ENCODE measurements at regions not wholly inside any gene's neighbourhood (a gene's known extent, or its start where the extent isn't known, plus 50 kb on each side); places are given as distances from the start of the nearest gene placed in this dataset.

DNA sequence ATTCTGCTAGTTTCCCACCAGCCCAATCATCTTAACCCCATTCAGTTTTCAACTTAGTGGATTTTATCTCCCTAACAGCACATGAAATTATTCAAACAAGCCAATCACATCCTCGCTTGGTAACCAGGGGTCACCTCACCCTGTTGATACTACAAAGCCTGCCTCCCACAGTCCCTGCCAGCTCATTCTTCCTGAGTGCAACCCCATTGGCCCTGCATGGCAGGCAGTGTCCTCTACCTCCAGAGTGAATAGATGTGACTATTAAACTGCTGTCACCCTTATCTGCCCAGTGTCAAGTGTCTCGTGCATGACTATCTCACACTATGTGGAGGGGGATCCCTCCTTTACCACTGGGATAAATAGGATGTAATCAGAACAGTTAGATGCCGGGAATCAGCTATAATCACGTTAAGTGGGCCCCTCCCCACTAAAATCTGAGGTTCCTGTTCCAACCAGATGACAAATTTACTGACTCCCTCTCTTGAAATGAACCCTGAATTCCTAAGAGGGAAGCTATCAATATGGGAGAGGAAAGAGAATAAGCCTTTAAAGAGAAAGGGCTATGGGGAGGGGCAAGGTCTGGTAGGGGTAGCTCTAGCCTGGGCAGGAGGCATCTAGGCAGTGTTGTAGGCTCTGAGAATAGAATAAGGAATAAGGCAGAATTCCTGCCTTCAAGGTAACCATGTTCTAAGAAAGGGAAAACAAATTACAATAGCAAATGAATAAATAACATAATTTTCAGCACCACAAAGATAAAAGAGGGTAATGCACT, 155.9 kb downstream of the SLC30A10 start:
- H3K4me1 Mint-ChIP-seq: no peaks in the 10 kb centered on the region
- no peak overlapping the region for H3K27ac Mint-ChIP-seq
- no peaks in the 10 kb centered on the region for H3K36me3 Mint-ChIP-seq
- H3K27me3 Mint-ChIP-seq: no peaks in the 10 kb centered on the region
- H3K9me3 Mint-ChIP-seq: peaks cover 6% of the 10 kb centered on the region
- no peak overlapping the region for H3K4me3 Mint-ChIP-seq
- DNase-seq: no peak
- CTCF ChIA-PET: no interaction called here

- CTCF ChIA-PET: no interaction called here
- Mint-ChIP-seq H3K9me3 (peaks cover 6% of the 10 kb centered on the region), H3K4me3 (no peak overlapping the region), H3K27me3 (no peaks in the 10 kb centered on the region), H3K27ac (no peak overlapping the region), H3K36me3 (no peaks in the 10 kb centered on the region), H3K4me1 (no peaks in the 10 kb centered on the region)
- DNase-seq: no peak
Measured at GRCh38 chr1:219771080-219771479, 157.3 kb downstream of the SLC30A10 start.

DNA sequence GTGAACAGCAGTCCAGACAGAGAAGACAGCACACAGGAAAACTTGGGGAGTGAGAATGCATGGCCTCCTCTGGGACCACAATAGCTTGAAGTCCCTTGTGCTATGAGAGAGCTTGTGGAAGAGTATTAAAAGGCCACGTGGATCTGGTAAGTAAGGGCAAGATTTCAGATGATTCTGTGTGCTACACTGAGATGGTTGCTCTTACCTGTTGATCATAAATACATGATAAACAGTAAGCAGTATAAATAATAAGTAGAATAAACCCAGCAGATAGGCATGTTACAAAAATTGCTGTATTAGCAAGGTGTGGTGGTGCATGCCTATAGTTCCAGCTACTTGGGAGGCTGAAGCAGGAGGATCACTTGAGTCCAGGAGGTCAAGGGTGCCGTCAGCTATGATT, 150.4 kb upstream of the ZC3H11B start:
- Mint-ChIP-seq H3K27ac (no peak overlapping the region), H3K9me3 (peaks cover 2% of the 10 kb centered on the region), H3K4me1 (no peaks in the 10 kb centered on the region), H3K4me3 (no peak overlapping the region), H3K27me3 (no peaks in the 10 kb centered on the region), H3K36me3 (no peaks in the 10 kb centered on the region)
- CTCF ChIA-PET: no interaction called here
- no peak for DNase-seq

DNA sequence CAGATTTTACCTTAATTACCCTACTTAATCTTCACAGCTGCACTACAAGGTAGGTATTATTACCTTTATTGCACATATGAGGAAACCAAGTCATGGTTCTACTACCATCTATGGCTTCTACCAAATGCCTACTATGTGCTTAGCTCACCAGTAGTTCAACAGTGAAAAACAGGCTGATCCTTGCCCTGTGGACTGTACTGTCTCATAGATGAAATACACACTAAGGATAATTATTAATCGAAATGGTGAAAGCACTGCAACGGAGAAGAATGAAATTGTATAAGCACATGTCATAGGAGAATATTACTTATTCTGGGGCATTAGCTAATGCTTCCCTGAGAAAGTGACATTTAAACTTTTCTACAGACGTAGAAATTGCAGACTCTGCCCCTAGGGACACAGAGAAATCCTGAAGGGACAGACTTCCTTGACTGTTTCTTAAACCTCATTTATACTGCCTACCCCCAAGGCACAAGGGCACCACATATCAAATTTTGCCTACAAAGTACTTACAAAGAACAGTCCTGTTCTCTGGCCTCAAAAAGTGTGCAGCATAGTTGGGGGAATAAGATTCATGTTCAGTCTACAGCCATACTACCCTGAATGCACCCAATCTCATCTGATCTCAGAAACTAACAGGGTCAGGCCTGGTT, 148.4 kb upstream of the ZC3H11B start:
- H3K36me3 Mint-ChIP-seq: no peaks in the 10 kb centered on the region
- H3K4me1 Mint-ChIP-seq: no peaks in the 10 kb centered on the region
- CTCF ChIA-PET: no interaction called here
- H3K4me3 Mint-ChIP-seq: no peak overlapping the region
- peaks cover 2% of the 10 kb centered on the region for H3K9me3 Mint-ChIP-seq
- H3K27ac Mint-ChIP-seq: no peak overlapping the region
- DNase-seq: no peak
- H3K27me3 Mint-ChIP-seq: no peaks in the 10 kb centered on the region

DNA sequence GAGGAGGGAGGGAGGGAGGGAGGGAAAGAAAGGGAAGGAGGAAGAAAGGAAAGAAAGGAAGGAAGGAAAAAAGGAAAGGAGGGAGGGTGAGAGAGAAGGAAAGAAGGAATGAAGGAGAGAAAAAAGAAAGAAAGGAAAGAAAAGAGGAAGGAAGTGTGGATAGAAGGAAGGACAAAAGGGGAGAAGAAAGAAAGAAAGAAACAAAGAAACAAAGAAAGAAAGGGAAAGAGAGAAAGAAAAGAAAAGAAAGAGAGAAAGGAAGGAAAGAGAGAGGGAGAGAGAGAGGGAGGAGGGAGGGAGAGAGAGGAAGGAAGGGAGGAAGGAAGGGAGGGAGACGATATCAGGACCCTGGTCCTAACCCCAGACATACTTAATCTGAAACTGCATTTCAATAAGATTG, 146.2 kb upstream of the ZC3H11B start:
- Mint-ChIP-seq H3K27ac (no peak overlapping the region), H3K4me3 (no peak overlapping the region)

GRCh38 chr1:219757890-219758289, 145.0 kb upstream of the ZC3H11B start:
- CTCF ChIA-PET: no interaction called here
- Mint-ChIP-seq H3K4me1 (no peaks in the 10 kb centered on the region), H3K27me3 (no peaks in the 10 kb centered on the region), H3K4me3 (no peak overlapping the region), H3K27ac (no peak overlapping the region), H3K36me3 (no peaks in the 10 kb centered on the region), H3K9me3 (no peaks in the 10 kb centered on the region)
- no peak for DNase-seq

More for the DNA sequence above, 146.2 kb upstream of the ZC3H11B start:
- no peaks in the 10 kb centered on the region for H3K27me3 Mint-ChIP-seq
- CTCF ChIA-PET: no interaction called here
- DNase-seq: no peak
- H3K4me1 Mint-ChIP-seq: no peaks in the 10 kb centered on the region
- peaks cover 2% of the 10 kb centered on the region for H3K9me3 Mint-ChIP-seq
- H3K36me3 Mint-ChIP-seq: no peaks in the 10 kb centered on the region

- Mint-ChIP-seq H3K4me1 (no peaks in the 10 kb centered on the region), H3K27me3 (no peaks in the 10 kb centered on the region), H3K27ac (no peak overlapping the region), H3K9me3 (peaks cover 2% of the 10 kb centered on the region), H3K36me3 (no peaks in the 10 kb centered on the region), H3K4me3 (no peak overlapping the region)
- CTCF ChIA-PET: no interaction called here
- no peak for DNase-seq
Measured at GRCh38 chr1:219755234-219755633, 142.3 kb upstream of the ZC3H11B start.

GRCh38 chr1:219754767-219755166, 141.9 kb upstream of the ZC3H11B start:
- no peaks in the 10 kb centered on the region for H3K36me3 Mint-ChIP-seq
- H3K27ac Mint-ChIP-seq: no peak overlapping the region
- H3K27me3 Mint-ChIP-seq: no peaks in the 10 kb centered on the region
- no peak for DNase-seq
- CTCF ChIA-PET: no interaction called here
- H3K4me3 Mint-ChIP-seq: no peak overlapping the region
- no peaks in the 10 kb centered on the region for H3K4me1 Mint-ChIP-seq
- peaks cover 2% of the 10 kb centered on the region for H3K9me3 Mint-ChIP-seq

GRCh38 chr1:219753914-219754313, 141.0 kb upstream of the ZC3H11B start:
- Mint-ChIP-seq H3K27me3 (no peaks in the 10 kb centered on the region), H3K4me1 (no peaks in the 10 kb centered on the region), H3K27ac (no peak overlapping the region), H3K9me3 (peaks cover 2% of the 10 kb centered on the region), H3K36me3 (no peaks in the 10 kb centered on the region), H3K4me3 (no peak overlapping the region)
- DNase-seq: no peak
- CTCF ChIA-PET: no interaction called here

GRCh38 chr1:219752645-219753044, 139.7 kb upstream of the ZC3H11B start:
- H3K36me3 Mint-ChIP-seq: no peaks in the 10 kb centered on the region
- DNase-seq: no peak
- CTCF ChIA-PET: interaction anchor here (1.4 kb wide), 1 partner anchor 11 kb away, joined by 3 read pairs; no protein-coding TSS in a partner anchor
- H3K4me1 Mint-ChIP-seq: no peaks in the 10 kb centered on the region
- H3K27me3 Mint-ChIP-seq: no peaks in the 10 kb centered on the region
- H3K4me3 Mint-ChIP-seq: no peak overlapping the region
- H3K27ac Mint-ChIP-seq: no peak overlapping the region
- H3K9me3 Mint-ChIP-seq: peaks cover 2% of the 10 kb centered on the region

- no peaks in the 10 kb centered on the region for H3K36me3 Mint-ChIP-seq
- no peak for DNase-seq
Measured at GRCh38 chr1:219751870-219752507, 139.1 kb upstream of the ZC3H11B start.

GRCh38 chr1:219749370-219749769, 136.5 kb upstream of the ZC3H11B start:
- no peak for DNase-seq
- no peaks in the 10 kb centered on the region for H3K4me1 Mint-ChIP-seq
- CTCF ChIA-PET: no interaction called here
- H3K36me3 Mint-ChIP-seq: no peaks in the 10 kb centered on the region
- H3K9me3 Mint-ChIP-seq: peaks cover 7% of the 10 kb centered on the region
- H3K4me3 Mint-ChIP-seq: no peak overlapping the region
- no peaks in the 10 kb centered on the region for H3K27me3 Mint-ChIP-seq
- no peak overlapping the region for H3K27ac Mint-ChIP-seq

More at GRCh38 chr1:219751870-219752507, 139.1 kb upstream of the ZC3H11B start:
- Mint-ChIP-seq H3K27ac (no peak overlapping the region), H3K27me3 (no peaks in the 10 kb centered on the region), H3K9me3 (peaks cover 2% of the 10 kb centered on the region), H3K4me1 (no peaks in the 10 kb centered on the region), H3K4me3 (no peak overlapping the region)
- CTCF ChIA-PET: interaction anchor here (1.4 kb wide), 1 partner anchor 10 kb away, joined by 3 read pairs; no protein-coding TSS in a partner anchor

GRCh38 chr1:219746141-219746540, 133.2 kb upstream of the ZC3H11B start:
- peaks cover 5% of the 10 kb centered on the region for H3K9me3 Mint-ChIP-seq
- CTCF ChIA-PET: no interaction called here
- no peak overlapping the region for H3K27ac Mint-ChIP-seq
- no peak for DNase-seq
- no peaks in the 10 kb centered on the region for H3K36me3 Mint-ChIP-seq
- no peaks in the 10 kb centered on the region for H3K27me3 Mint-ChIP-seq
- no peaks in the 10 kb centered on the region for H3K4me1 Mint-ChIP-seq
- no peak overlapping the region for H3K4me3 Mint-ChIP-seq

DNA sequence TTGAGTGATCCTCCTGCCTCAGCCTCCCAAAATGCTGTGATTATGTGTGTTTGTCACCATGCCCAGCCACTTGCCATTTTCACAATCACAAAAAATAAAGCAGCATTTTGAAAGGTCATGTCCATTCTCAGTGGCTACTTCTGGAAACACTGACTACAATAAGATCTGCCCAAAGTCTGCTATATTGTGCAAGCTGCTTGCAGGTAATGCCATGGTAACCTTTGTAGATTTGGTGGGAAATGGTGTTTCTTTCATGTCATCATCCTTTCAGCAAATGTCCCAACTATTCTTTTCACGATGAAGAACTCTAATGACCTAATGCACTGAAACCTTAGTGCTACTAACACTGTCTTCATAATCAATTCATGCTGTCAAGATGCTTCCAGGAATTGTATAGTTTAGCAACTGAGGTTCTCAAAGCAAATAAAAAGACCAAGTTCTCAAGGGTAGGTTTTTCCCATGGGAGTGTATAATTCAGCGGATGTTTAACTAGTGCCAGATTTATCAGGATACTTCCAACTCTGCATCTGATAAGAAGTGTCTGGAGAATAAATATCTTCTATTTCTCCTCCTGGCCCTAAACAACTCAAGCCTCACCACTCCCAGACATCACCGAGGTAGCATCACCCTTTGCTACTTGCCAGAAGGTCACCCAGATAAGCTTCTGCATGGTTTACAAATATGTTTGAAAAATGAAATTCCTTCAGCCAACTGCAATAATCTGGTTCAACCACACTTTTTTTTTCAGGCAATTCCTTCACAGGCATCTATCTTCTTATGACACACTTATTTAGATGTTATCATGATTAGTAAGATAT, 132.0 kb upstream of the ZC3H11B start:
- Mint-ChIP-seq H3K9me3 (peaks cover 4% of the 10 kb centered on the region), H3K27me3 (no peaks in the 10 kb centered on the region), H3K4me3 (no peak overlapping the region), H3K4me1 (no peaks in the 10 kb centered on the region), H3K36me3 (no peaks in the 10 kb centered on the region), H3K27ac (no peak overlapping the region)
- CTCF ChIA-PET: no interaction called here
- no peak for DNase-seq

Data from activated naive CD4-positive, alpha-beta T cell treated with anti-CD3 and anti-CD28 coated beads, Interleukin-2, amount 10 ng/mL, durations not matched to agents 7 days and 5 days (primary cell).